Skeletal muscle satellite cell (primary cell): ENCODE measurements at regions not wholly inside any gene's neighbourhood (a gene's known extent, or its start where the extent isn't known, plus 50 kb on each side); places are given as distances from the start of the nearest gene placed in this dataset.
"Not testable (repeated sequence)": the region's sequence is repeated elsewhere in the genome, so short reads cannot be mapped to it uniquely, and the experiment has no call there.

Experiments used
- H3K27me3 ChIP-seq: 2 replicates; pipeline ENCODE4 v1.7.0; 2013; ENCODE audit warnings: low read length; ENCODE audit not compliant: control insufficient read depth, insufficient read depth
- H3K36me3 ChIP-seq: 2 replicates; pipeline ENCODE4 v1.7.0; 2013; ENCODE audit warnings: mild to moderate bottlenecking, control low read depth, low read length; ENCODE audit not compliant: insufficient read depth
- H3K4me1 ChIP-seq: 2 replicates; pipeline ENCODE4 v1.7.0; 2013; ENCODE audit warnings: low read length; ENCODE audit not compliant: control insufficient read depth, insufficient read depth
- H3K4me2 ChIP-seq: 2 replicates; pipeline ENCODE4 v1.7.0; 2013; ENCODE audit warnings: mild to moderate bottlenecking, low read length
- H3K4me3 ChIP-seq: 2 replicates; pipeline ENCODE4 v1.7.0; 2013; ENCODE audit warnings: low read length
- H3K9ac ChIP-seq: 2 replicates; pipeline ENCODE4 v1.7.0; 2013; ENCODE audit warnings: mild to moderate bottlenecking, low read depth, low read length, moderate library complexity
- H3K9me3 ChIP-seq: replicated peaks from 2 replicates; pipeline ENCODE4 v1.7.0; 2013; ENCODE audit warnings: mild to moderate bottlenecking, control low read depth, low read length

DNA sequence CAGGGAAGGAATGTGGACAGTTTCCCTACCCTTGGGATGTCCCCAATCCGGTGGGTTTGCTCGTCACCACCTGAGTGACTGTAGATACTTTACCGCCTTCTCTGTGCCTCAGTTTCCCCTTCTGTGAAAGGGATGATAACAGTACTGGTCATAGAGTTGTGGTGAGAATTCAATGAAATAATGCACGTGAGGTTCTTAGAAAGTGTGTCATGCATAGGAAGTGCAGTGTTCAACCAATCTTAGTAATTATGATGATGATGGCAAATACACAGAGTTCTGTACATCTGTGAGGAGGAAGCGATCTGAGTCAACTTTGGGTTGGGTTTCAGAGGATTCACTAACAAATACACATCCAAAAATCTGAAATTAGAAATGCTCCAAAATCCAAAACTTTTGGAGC is 114.6 kb upstream of the HS3ST2 start:
- Histone ChIP-seq H3K9me3 (no peaks in the 10 kb centered on the region), H3K27me3 (no peaks in the 10 kb centered on the region), H3K36me3 (no peaks in the 10 kb centered on the region), H3K4me3 (no peak overlapping the region), H3K9ac (no peak overlapping the region), H3K4me1 (peaks cover 12% of the 10 kb centered on the region), H3K4me2 (no peak overlapping the region)

GRCh38 chr16:22705799-22706198 is 108.2 kb upstream of the HS3ST2 start:
- Histone ChIP-seq H3K4me1 (no peaks in the 10 kb centered on the region), H3K9ac (no peak overlapping the region), H3K36me3 (no peaks in the 10 kb centered on the region), H3K9me3 (no peaks in the 10 kb centered on the region), H3K4me3 (no peak overlapping the region), H3K4me2 (no peak overlapping the region), H3K27me3 (no peaks in the 10 kb centered on the region)

GRCh38 chr16:22710326-22710725 is 103.6 kb upstream of the HS3ST2 start:
- no peaks in the 10 kb centered on the region for H3K36me3 ChIP-seq
- H3K4me3 ChIP-seq, result no peak overlapping the region

GRCh38 chr16:22711847-22712246 is 102.1 kb upstream of the HS3ST2 start:
- H3K9ac ChIP-seq, result no peak overlapping the region
- no peaks in the 10 kb centered on the region for H3K36me3 ChIP-seq
- no peak overlapping the region for H3K4me2 ChIP-seq
- no peak overlapping the region for H3K4me3 ChIP-seq
- H3K4me1 ChIP-seq, result no peaks in the 10 kb centered on the region
- no peaks in the 10 kb centered on the region for H3K27me3 ChIP-seq
- no peaks in the 10 kb centered on the region for H3K9me3 ChIP-seq

More at GRCh38 chr16:22710326-22710725, 103.6 kb upstream of the HS3ST2 start:
- Histone ChIP-seq H3K4me1 (no peaks in the 10 kb centered on the region), H3K9me3 (no peaks in the 10 kb centered on the region), H3K9ac (no peak overlapping the region), H3K4me2 (no peak overlapping the region), H3K27me3 (no peaks in the 10 kb centered on the region)

DNA sequence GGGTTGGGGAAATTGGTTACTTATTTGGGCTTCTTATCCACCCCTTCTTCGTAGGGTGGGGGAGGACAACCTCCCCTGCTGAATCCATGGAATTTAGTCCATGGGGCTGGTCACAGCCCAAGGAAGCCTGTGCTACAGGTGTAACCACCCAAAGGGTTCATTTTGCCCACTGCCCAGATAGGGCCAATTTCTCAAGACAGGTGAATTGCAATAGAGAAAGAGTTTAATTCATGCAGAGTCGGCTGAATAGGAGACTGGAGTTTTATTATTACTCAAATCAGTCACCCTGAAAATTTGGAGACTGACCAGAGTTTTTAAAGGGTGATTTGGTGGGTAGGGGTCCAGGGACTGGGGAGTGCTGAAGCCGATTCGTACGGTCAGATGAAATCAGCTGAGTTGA is 101.5 kb upstream of the HS3ST2 start:
- H3K4me1 ChIP-seq, result no peaks in the 10 kb centered on the region
- H3K9ac ChIP-seq, result no peak overlapping the region
- no peak overlapping the region for H3K4me2 ChIP-seq

DNA sequence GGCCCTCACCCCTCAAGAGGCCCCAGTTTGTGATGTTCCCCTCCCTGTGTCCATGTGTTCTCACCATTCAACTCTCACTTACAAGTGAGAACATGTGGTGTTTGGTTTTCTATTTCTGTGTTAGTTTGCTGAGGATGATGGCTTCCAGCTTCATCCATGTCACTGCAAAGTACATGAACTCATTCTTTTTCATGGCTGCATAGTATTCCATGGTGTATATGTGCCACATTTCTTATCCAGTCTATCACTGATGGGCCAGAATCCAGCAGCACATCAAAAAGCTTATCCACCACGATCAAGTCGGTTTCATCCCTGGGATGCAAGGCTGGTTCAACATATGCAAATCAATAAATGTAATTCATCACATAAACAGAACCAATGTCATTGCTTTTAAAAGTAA is 95.4 kb upstream of the HS3ST2 start:
- H3K9ac ChIP-seq, H3K27me3 ChIP-seq: not testable (repeated sequence)

More for the DNA sequence above, 101.5 kb upstream of the HS3ST2 start:
- no peaks in the 10 kb centered on the region for H3K9me3 ChIP-seq
- H3K4me3 ChIP-seq, result no peak overlapping the region
- H3K27me3 ChIP-seq, result no peaks in the 10 kb centered on the region
- no peaks in the 10 kb centered on the region for H3K36me3 ChIP-seq

DNA sequence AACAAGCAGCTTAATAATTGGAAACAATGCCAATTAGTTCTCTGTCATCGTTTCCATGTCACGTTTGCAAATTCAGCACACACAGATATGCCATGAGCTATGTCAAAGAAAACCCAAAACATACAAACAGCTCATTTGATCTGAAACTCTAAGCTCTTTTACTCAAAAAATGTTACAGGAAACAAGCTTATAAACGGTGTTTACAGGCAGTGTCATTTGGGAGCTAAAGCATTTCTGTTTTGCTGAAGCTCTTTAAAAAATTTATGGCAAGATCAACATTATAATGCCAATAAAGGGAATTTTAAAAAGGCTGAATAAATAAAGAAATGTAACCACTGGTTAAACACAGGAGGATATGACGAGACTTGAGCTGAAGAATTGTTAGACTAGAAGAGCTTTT is 94.0 kb upstream of the HS3ST2 start:
- no peaks in the 10 kb centered on the region for H3K36me3 ChIP-seq
- no peaks in the 10 kb centered on the region for H3K4me1 ChIP-seq
- H3K9me3 ChIP-seq, result no peaks in the 10 kb centered on the region
- no peak overlapping the region for H3K9ac ChIP-seq
- H3K27me3 ChIP-seq, result no peaks in the 10 kb centered on the region
- H3K4me2 ChIP-seq, result no peak overlapping the region
- no peak overlapping the region for H3K4me3 ChIP-seq

More for the DNA sequence above, 95.4 kb upstream of the HS3ST2 start:
- not testable (repeated sequence) for H3K4me1 ChIP-seq, H3K4me3 ChIP-seq, H3K4me2 ChIP-seq, H3K9me3 ChIP-seq, H3K36me3 ChIP-seq

DNA sequence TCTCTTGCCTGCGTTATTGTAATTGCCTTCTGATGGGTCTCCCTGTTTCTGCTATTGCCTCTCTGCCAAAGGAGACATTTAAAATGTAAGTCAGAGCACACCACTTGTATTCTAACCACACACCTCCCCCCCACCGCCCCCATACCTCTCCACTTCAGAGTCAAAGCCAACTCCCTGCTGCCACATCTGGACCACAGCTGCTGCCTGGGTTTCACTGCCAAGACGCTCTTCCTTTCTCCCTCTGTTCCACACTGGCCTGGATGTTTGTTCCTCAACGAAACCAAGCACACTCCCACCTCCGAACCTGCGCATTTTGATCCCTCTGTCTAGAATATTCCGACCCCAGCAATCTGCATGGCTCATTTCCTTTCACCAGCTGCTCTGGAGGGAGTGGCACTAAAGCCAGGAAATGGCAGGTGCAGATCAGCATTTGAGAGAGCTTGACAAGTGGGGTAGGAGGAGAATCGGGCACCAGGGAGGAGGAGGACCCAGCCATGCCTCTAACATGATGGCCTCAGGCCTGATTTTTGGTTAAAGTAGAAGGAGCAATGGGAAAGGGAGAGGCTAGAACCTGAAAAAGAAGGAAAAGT is 92.4 kb upstream of the HS3ST2 start:
- H3K9ac ChIP-seq, result no peak overlapping the region
- no peaks in the 10 kb centered on the region for H3K4me1 ChIP-seq
- no peaks in the 10 kb centered on the region for H3K36me3 ChIP-seq
- no peaks in the 10 kb centered on the region for H3K27me3 ChIP-seq
- H3K4me2 ChIP-seq, result no peak overlapping the region
- no peak overlapping the region for H3K4me3 ChIP-seq
- H3K9me3 ChIP-seq, result no peaks in the 10 kb centered on the region

DNA sequence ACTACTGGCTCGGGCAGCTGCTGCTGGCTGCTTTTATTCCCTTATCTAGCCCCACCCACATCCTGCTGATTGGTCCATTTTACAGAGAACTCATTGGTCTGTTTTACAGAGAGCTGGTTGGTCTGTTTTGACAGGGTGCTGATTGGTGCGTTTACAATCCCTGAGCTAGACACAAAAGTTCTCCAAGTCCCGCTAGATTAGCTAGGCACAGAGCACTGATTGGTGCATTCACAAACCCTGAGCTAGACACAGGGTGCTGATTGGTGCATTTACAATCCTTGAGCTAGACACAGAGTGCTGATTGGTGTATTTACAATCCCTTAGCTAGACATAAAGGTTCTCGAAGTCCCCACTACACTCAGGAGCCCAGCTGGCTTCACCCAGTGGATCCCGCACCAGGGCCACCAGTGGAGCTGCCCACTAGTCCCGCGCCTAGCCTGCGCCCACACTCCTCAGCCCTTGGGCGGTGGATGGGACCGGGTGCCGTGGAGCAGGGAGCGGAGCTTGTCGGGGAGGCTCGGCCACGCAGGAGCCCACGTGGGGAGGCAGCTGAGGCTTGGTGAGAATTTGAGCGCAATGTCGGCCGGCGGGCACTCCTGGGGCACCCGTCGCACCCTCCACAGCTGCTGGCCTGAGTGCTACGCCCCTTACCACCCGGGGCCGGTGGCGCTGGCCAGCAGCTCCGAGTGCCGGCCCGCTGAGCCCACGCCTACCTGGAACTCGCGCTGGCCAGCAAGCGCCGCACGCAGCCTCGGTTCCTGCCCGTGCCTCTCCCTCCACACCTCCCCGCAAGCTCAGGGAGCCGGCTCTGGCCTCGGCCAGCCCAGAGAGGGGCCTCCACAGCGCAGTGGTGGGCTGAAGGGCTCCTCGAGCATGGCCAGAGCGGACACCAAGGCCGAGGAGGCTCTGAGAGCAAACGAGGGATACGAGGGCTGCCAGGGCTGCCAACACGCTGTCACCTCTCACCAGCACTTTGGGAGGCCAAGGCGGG is 91.1 kb upstream of the HS3ST2 start:
- H3K36me3 ChIP-seq, H3K9ac ChIP-seq, H3K27me3 ChIP-seq, H3K4me1 ChIP-seq, H3K9me3 ChIP-seq, H3K4me3 ChIP-seq, H3K4me2 ChIP-seq: not testable (repeated sequence)

DNA sequence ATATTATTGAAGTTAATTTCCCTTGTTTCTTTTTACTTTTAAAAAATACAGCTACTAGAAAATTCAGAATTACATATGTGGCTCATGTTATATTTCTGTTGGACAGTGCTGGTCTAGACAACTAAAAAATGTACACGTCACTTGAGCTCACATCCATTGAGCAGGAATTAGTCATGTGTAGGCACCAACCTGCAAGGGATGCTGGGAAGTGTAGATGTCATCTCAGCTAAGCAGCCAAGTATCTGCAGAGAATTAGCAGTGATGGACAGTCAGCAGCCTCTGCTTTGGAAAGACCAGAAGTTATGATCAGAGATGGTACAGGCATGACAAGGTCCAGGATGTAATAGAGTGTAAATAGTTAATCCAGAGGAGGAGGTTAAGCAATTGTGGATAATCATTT is 87.1 kb upstream of the HS3ST2 start:
- H3K4me2 ChIP-seq, result no peak overlapping the region
- H3K4me1 ChIP-seq, result no peaks in the 10 kb centered on the region
- H3K27me3 ChIP-seq, result peaks cover 4% of the 10 kb centered on the region
- H3K9ac ChIP-seq, result no peak overlapping the region
- H3K4me3 ChIP-seq, result no peak overlapping the region
- H3K9me3 ChIP-seq, result no peaks in the 10 kb centered on the region
- no peaks in the 10 kb centered on the region for H3K36me3 ChIP-seq

DNA sequence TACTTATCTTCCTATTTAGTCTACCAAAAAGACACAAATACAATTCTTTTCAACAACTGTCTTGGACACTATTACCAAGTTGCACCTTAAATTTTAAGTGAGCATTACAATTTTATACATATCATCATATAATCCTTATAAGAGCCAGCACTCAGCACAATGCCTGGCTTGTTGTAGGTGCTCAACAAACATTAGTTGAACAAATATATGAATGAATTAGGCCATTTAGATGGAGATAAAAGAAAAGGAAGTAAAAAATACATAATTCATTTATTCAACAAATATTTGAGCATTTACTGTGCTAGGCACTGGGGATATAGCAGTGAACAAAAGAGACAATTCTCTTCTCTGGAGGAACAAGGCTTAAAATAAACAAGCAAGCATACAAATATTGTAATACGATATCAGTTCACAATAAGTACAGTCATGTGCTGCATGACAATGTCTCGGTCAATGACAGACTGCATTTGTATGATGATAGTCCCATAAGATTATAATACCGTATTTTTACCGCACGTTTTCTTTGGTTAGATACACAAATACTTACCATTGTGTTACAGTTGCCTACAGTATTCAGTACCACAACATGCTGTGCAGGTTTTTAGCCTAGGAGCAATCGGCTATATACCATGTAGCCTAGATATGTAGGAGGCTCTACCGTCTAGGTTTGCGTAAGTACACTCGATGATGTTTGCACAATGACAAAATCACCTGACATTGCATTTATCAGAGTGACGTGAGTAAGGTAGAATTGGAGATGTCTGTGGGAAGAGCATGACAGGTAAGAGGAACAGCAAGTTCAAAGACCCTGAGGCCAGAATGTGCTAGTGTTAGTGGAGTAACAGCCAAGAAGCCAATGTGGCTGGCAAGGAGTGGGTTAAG is 86.4 kb upstream of the HS3ST2 start:
- no peak overlapping the region for H3K4me3 ChIP-seq
- peaks cover 7% of the 10 kb centered on the region for H3K27me3 ChIP-seq
- no peak overlapping the region for H3K9ac ChIP-seq

More for the DNA sequence above, 86.4 kb upstream of the HS3ST2 start:
- Histone ChIP-seq H3K4me2 (no peak overlapping the region), H3K4me1 (no peaks in the 10 kb centered on the region), H3K36me3 (no peaks in the 10 kb centered on the region), H3K9me3 (no peaks in the 10 kb centered on the region)
